HEK293T (cell line): ENCODE measurements at regions not wholly inside any gene's neighbourhood (a gene's known extent, or its start where the extent isn't known, plus 50 kb on each side); places are given as distances from the start of the nearest gene placed in this dataset.

ENCODE experiments used
- BHLHE40 ChIP-seq: fragments of 450-650 bp; IDR thresholded peaks from 2 replicates; pipeline ENCODE4 v1.6.1; 2016; ENCODE audit warnings: mild to moderate bottlenecking, moderate library complexity, borderline replicate concordance
- ELF4 ChIP-seq: fragments of 450-650 bp; IDR thresholded peaks from 2 replicates; pipeline ENCODE4 v1.6.1; 2017; ENCODE audit warnings: antibody characterized with exemption
- FOXA1 ChIP-seq: fragments of 450-650 bp; IDR thresholded peaks from 2 replicates; pipeline ENCODE4 v1.6.1; 2016; ENCODE audit warnings: mild to moderate bottlenecking
- FOXK2 ChIP-seq: fragments of 450-650 bp; IDR thresholded peaks from 2 replicates; pipeline ENCODE4 v1.6.1; 2016; ENCODE audit warnings: mild to moderate bottlenecking
- FOXM1 ChIP-seq: fragments of 450-650 bp; IDR thresholded peaks from 2 replicates; pipeline ENCODE4 v1.6.1; 2017; ENCODE audit warnings: mild to moderate bottlenecking, borderline replicate concordance
- HDGF ChIP-seq: fragments of 450-650 bp; IDR thresholded peaks from 2 replicates; pipeline ENCODE4 v1.6.1; 2017; ENCODE audit warnings: antibody characterized with exemption, borderline replicate concordance
- LEF1 ChIP-seq: fragments of 450-650 bp; IDR thresholded peaks from 2 replicates; pipeline ENCODE4 v1.6.1; 2017; ENCODE audit warnings: mild to moderate bottlenecking, borderline replicate concordance
- NFRKB ChIP-seq: fragments of 450-650 bp; IDR thresholded peaks from 2 replicates; pipeline ENCODE4 v1.6.1; 2016; ENCODE audit warnings: mild to moderate bottlenecking, moderate library complexity
- PKNOX1 ChIP-seq: fragments of 450-650 bp; IDR thresholded peaks from 2 replicates; pipeline ENCODE4 v1.6.1; 2016
- SP1 ChIP-seq: fragments of 450-650 bp; IDR thresholded peaks from 2 replicates; pipeline ENCODE4 v1.6.1; 2017
- SUZ12 ChIP-seq: fragments of 450-650 bp; IDR thresholded peaks from 2 replicates; pipeline ENCODE4 v1.6.1; 2016; ENCODE audit warnings: mild to moderate bottlenecking

GRCh38 chr6:23154159-23154558 lies 584.8 kb downstream of the HDGFL1 start:
- no peak for TF ChIP-seq PKNOX1
- no peak for TF ChIP-seq SUZ12
- TF ChIP-seq FOXM1 = no peak
- no peak for TF ChIP-seq SP1
- TF ChIP-seq LEF1 = no peak
- no peak for TF ChIP-seq BHLHE40
- no peak for TF ChIP-seq FOXA1
- TF ChIP-seq ELF4 = no peak
- TF ChIP-seq HDGF = no peak
- no peak for TF ChIP-seq NFRKB
- TF ChIP-seq FOXK2 = no peak
